ENCODE measurements at regions not wholly inside any gene's neighbourhood (a gene's known extent, or its start where the extent isn't known, plus 50 kb on each side); places are given as distances from the start of the nearest gene placed in this dataset.

DNA sequence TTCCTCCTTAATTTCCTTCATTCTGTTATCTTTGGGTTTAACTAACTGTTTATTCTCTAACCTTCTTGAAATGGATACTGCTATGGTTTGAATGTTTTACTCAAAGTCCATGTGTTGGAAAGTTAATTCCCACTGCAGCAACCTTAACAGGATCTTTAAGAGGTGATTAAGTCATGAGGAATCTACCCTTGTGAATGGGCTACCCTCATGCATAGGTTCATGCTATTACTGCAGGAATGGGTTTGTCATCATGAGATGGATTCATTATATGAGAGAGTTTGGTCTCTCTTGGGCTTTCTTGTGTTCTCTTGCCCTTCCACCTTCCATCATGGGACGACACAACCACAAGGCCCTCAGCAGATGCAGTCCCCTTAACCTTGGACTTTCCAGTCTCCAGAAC, 516.9 kb downstream of the ADGRL2 start:
- Histone ChIP-seq H3K9me3 (ENCODE audit: low read depth) (no peaks in the 10 kb centered on the region), H3K4me2 (no peak overlapping the region), H3K27ac (no peak overlapping the region), H2AFZ (replicated peaks) (no peak overlapping the region), H4K20me1 (ENCODE audit: low read depth) (no peaks in the 10 kb centered on the region), H3K27me3 (no peaks in the 10 kb centered on the region), H3K4me3 (no peak overlapping the region), H3F3A (ENCODE audit: low read depth) (no peaks in the 10 kb centered on the region), H3K79me2 (ENCODE audit: low read depth) (no peaks in the 10 kb centered on the region), H3K9ac (no peak overlapping the region), H3K36me3 (no peaks in the 10 kb centered on the region), H3K4me1 (peaks cover 7% of the 10 kb centered on the region)
- Mint-ChIP-seq H3K4me1 (no peaks in the 10 kb centered on the region), H3K27ac (no peak overlapping the region), H3K4me3 (no peak overlapping the region), H3K27me3 (ENCODE audit: insufficient read depth, low read depth) (peaks cover 2% of the 10 kb centered on the region), H3K9me3 (peaks cover 7% of the 10 kb centered on the region), H3K36me3 (no peaks in the 10 kb centered on the region)
- no peak for TF ChIP-seq CTCF (IDR thresholded peaks at IDR 0.05)
- TF ChIP-seq EZH2phosphoT487 (IDR thresholded peaks at IDR 0.05), result no peak
- TF ChIP-seq EZH2 (IDR thresholded peaks at IDR 0.05), result no peak
- DNase-seq (ENCODE audit: low spot score), result no peak

DNA sequence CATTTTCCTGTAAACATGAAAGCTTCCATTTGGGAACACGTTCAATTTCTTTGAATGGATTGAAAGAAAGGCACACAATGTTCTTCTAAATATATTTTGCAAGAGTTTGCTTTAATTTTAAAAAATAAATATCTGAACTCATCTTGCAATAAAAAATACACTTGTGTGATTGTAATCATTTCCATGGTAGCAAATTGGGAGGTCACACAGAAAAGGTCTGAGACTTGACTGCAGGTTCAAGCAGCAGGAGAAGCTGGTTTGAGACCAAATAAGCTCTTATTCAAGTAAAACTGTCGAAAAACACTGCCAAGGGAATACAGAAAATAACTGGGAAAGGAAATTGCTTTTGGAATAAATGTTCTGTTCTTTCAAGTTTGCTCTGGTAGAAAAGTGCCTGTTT, 498.9 kb downstream of the ADGRL2 start:
- Histone ChIP-seq H4K20me1 (ENCODE audit: low read depth) (no peaks in the 10 kb centered on the region), H3K9ac (no peak overlapping the region), H3K27ac (no peak overlapping the region), H3K4me1 (peaks cover 14% of the 10 kb centered on the region), H3K79me2 (ENCODE audit: low read depth) (no peaks in the 10 kb centered on the region), H3K36me3 (no peaks in the 10 kb centered on the region), H3K9me3 (ENCODE audit: low read depth) (no peaks in the 10 kb centered on the region), H3F3A (ENCODE audit: low read depth) (no peaks in the 10 kb centered on the region), H3K27me3 (no peaks in the 10 kb centered on the region), H2AFZ (replicated peaks) (no peak overlapping the region), H3K4me3 (no peak overlapping the region), H3K4me2 (no peak overlapping the region)
- Mint-ChIP-seq H3K4me3 (no peak overlapping the region), H3K27me3 (ENCODE audit: insufficient read depth, low read depth) (peaks cover 2% of the 10 kb centered on the region), H3K9me3 (peaks cover 7% of the 10 kb centered on the region), H3K27ac (no peak overlapping the region), H3K4me1 (peaks cover 6% of the 10 kb centered on the region), H3K36me3 (no peaks in the 10 kb centered on the region)
- no peak for DNase-seq (ENCODE audit: low spot score)
- no peak for TF ChIP-seq EZH2 (IDR thresholded peaks at IDR 0.05)
- TF ChIP-seq EZH2phosphoT487 (IDR thresholded peaks at IDR 0.05), result no peak
- TF ChIP-seq CTCF (IDR thresholded peaks at IDR 0.05), result no peak

DNA sequence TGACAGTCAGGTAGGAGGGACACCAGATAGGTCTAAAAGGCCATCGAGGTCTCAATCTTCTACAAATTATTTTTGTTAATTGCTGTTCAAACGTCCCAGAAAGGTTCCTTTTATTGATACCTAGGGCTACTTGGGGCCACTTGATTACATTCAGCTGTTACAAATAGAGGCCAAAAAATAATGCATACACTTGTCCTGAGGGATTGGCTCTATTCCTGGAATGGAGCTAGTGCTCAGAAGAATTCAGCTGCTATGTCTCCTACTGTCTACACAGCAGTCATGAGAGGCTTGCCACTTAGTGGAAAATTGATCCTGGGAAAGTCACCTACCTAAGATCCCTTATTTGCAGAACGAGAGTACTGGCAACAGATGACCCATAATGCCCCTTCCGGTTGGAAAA, 498.3 kb downstream of the ADGRL2 start:
- Histone ChIP-seq H3F3A (ENCODE audit: low read depth) (no peaks in the 10 kb centered on the region), H3K9me3 (ENCODE audit: low read depth) (no peaks in the 10 kb centered on the region), H3K4me1 (peaks cover 14% of the 10 kb centered on the region), H3K27me3 (no peaks in the 10 kb centered on the region), H3K27ac (no peak overlapping the region), H3K36me3 (no peaks in the 10 kb centered on the region), H3K4me3 (no peak overlapping the region), H3K4me2 (no peak overlapping the region), H3K9ac (no peak overlapping the region), H2AFZ (replicated peaks) (no peak overlapping the region), H4K20me1 (ENCODE audit: low read depth) (no peaks in the 10 kb centered on the region), H3K79me2 (ENCODE audit: low read depth) (no peaks in the 10 kb centered on the region)
- H3K27ac Mint-ChIP-seq, result no peak overlapping the region
- H3K27me3 Mint-ChIP-seq (ENCODE audit: insufficient read depth, low read depth), result peaks cover 2% of the 10 kb centered on the region
- no peak overlapping the region for H3K4me3 Mint-ChIP-seq
- peaks cover 6% of the 10 kb centered on the region for H3K4me1 Mint-ChIP-seq
- no peak for DNase-seq (ENCODE audit: low spot score)
- TF ChIP-seq EZH2 (IDR thresholded peaks at IDR 0.05) (no peak), EZH2phosphoT487 (IDR thresholded peaks at IDR 0.05) (no peak), CTCF (IDR thresholded peaks at IDR 0.05) (no peak)
- no peaks in the 10 kb centered on the region for H3K36me3 Mint-ChIP-seq
- H3K9me3 Mint-ChIP-seq, result peaks cover 7% of the 10 kb centered on the region
